Endothelial cell of umbilical vein (primary cell): ENCODE measurements at regions not wholly inside any gene's neighbourhood (a gene's known extent, or its start where the extent isn't known, plus 50 kb on each side); places are given as distances from the start of the nearest gene placed in this dataset.

Experiments
- BruUV-seq: library from RNA; stranded (reverse); fragments of 400-500 nt; replicated peaks from 2 replicates; lab custom pipeline; 2021; lab: Mats Ljungman, UMichigan
- CTCF ChIA-PET: fragments of 300-600, 350-600 bp; sonication (Branson Sonifier 250); formaldehyde crosslinking; loops from one replicate; lab custom pipeline; 2021; ENCODE audit warnings: antibody characterized with exemption, inconsistent platforms; lab: Charles Lee
- POLR2A ChIA-PET: fragments of 300-600, 350-600 bp; sonication (Branson Sonifier 250); formaldehyde crosslinking; loops from one replicate; lab custom pipeline; 2021; ENCODE audit warnings: antibody characterized with exemption, inconsistent platforms; lab: Charles Lee
- DNase-seq: peaks from one replicate; pipeline ENCODE4 v3.0.0-alpha.2; 2011; ENCODE audit warnings: low read depth, low spot score
- FAIRE-seq: peaks from 2 replicates; lab custom pipeline; 2011; peaks lifted over from hg19 to GRCh38; lab: Jason Lieb, UNC
- H2AFZ ChIP-seq: 2 replicates; pipeline ENCODE4 v1.6.0; 2012; ENCODE audit warnings: low read depth, low read length, control low read depth, inconsistent platforms
- H3K27ac ChIP-seq: 2 replicates; pipeline ENCODE4 v1.5.1; 2011; ENCODE audit warnings: low read depth, mild to moderate bottlenecking, control low read depth, low read length, moderate library complexity; ENCODE audit not compliant: insufficient read depth
- H3K27me3 ChIP-seq, 2 experiments: 2 replicates each; pipeline versions ENCODE4 v1.6.0 to v1.6.1; 2011; ENCODE audit warnings: low read length in 2 of 2, mixed read lengths in 1 of 2; ENCODE audit not compliant: control insufficient read depth in 2 of 2, insufficient read depth in 2 of 2
- H3K36me3 ChIP-seq, 2 experiments: 2 replicates in 1 of 2; 3 replicates in 1 of 2; pipeline ENCODE4 v1.5.1; 2011; ENCODE audit warnings: low read length in 2 of 2, mild to moderate bottlenecking in 1 of 2, moderate library complexity in 1 of 2; ENCODE audit not compliant: control insufficient read depth in 2 of 2, insufficient read depth in 2 of 2; ENCODE audit errors: extremely low read depth in 1 of 2
- H3K4me1 ChIP-seq: 3 replicates; pipeline ENCODE4 v1.5.1; 2011; ENCODE audit warnings: mild to moderate bottlenecking, low read length; ENCODE audit not compliant: control insufficient read depth, insufficient read depth; ENCODE audit errors: extremely low read depth
- H3K4me2 ChIP-seq: 2 replicates; pipeline ENCODE4 v1.6.1; 2011; ENCODE audit warnings: low read length, control low read depth, mixed read lengths; ENCODE audit not compliant: insufficient read depth
- H3K4me3 ChIP-seq, 3 experiments: fragments of 200-600 bp in 1 of 3; sonication (generic), shearing (Covaris generic) in 1 of 3; replicated peaks in 1 of 3; 2 replicates each; pipeline ENCODE4 v1.5.1; 2011 to 2016; ENCODE audit warnings: control low read depth in 3 of 3, low read length in 3 of 3, mild to moderate bottlenecking in 2 of 3, inconsistent platforms in 1 of 3, low read depth in 1 of 3, moderate library complexity in 1 of 3; ENCODE audit not compliant: insufficient read depth in 1 of 3
- H3K79me2 ChIP-seq: 2 replicates; pipeline ENCODE4 v1.6.0; 2012; ENCODE audit warnings: low read length, inconsistent platforms; ENCODE audit not compliant: control insufficient read depth, insufficient read depth
- H3K9ac ChIP-seq: replicated peaks from 2 replicates; pipeline ENCODE3; 2011; ENCODE audit warnings: low read length, control low read depth; ENCODE audit not compliant: insufficient read depth; ENCODE audit errors: extremely low read depth
- H3K9me1 ChIP-seq: replicated peaks from 3 replicates; pipeline ENCODE4 v1.6.0; 2011; ENCODE audit warnings: mild to moderate bottlenecking, low read length; ENCODE audit not compliant: control insufficient read depth, insufficient read depth; ENCODE audit errors: extremely low read depth
- H3K9me3 ChIP-seq: replicated peaks from 2 replicates; pipeline ENCODE4 v1.5.1; 2012; ENCODE audit warnings: low read length, inconsistent platforms; ENCODE audit not compliant: control insufficient read depth, insufficient read depth
- H4K20me1 ChIP-seq: replicated peaks from 2 replicates; pipeline ENCODE3; 2011; ENCODE audit warnings: mild to moderate bottlenecking, low read length; ENCODE audit not compliant: control insufficient read depth, insufficient read depth; ENCODE audit errors: extremely low read depth
- CTCF ChIP-seq, 2 donors: IDR thresholded peaks; 1 replicate in 1 of 2; 2 replicates in 1 of 2; pipeline ENCODE4 v1.5.1; 2011; ENCODE audit warnings: low read length in 2 of 2, mild to moderate bottlenecking in 2 of 2, moderate library complexity in 2 of 2, control low read depth in 1 of 2, inconsistent platforms in 1 of 2, low read depth in 1 of 2; ENCODE audit not compliant: insufficient read depth in 1 of 2; ENCODE audit errors: extremely low read depth in 1 of 2
- EZH2 ChIP-seq: IDR thresholded peaks from 2 replicates; pipeline ENCODE4 v1.6.1; 2012; ENCODE audit warnings: borderline replicate concordance, low read depth, mild to moderate bottlenecking, moderate library complexity, low read length, inconsistent platforms; ENCODE audit not compliant: severe bottlenecking
- FOS ChIP-seq: IDR thresholded peaks from 2 replicates; pipeline ENCODE4 v1.6.1; 2011; ENCODE audit warnings: mild to moderate bottlenecking, low read length, moderate library complexity, borderline replicate concordance; ENCODE audit not compliant: insufficient read depth
- GATA2 ChIP-seq: IDR thresholded peaks from 2 replicates; pipeline ENCODE4 v1.7.0; 2011; ENCODE audit warnings: low read depth, mild to moderate bottlenecking, moderate library complexity, mixed read lengths, low read length; ENCODE audit not compliant: insufficient read length, insufficient read depth
- JUN ChIP-seq: IDR thresholded peaks from 2 replicates; pipeline ENCODE4 v1.6.1; 2011; ENCODE audit warnings: borderline replicate concordance, low read depth; ENCODE audit not compliant: insufficient read length, insufficient read depth
- MAX ChIP-seq: IDR thresholded peaks from 2 replicates; pipeline ENCODE4 v1.6.1; 2011; ENCODE audit not compliant: insufficient read depth, insufficient read length
- MYC ChIP-seq: IDR thresholded peaks from one replicate; pipeline ENCODE4 v1.6.1; 2011; ENCODE audit warnings: mild to moderate bottlenecking, low read depth, low read length
- POLR2A ChIP-seq: IDR thresholded peaks from 2 replicates; pipeline ENCODE4 v1.6.1; 2012; ENCODE audit warnings: low read depth, mild to moderate bottlenecking, control low read depth, low read length
- POLR2AphosphoS5 ChIP-seq: IDR thresholded peaks from 2 replicates; pipeline ENCODE4 v1.6.1; 2012; ENCODE audit warnings: low read depth, mild to moderate bottlenecking, control low read depth, low read length, moderate library complexity; ENCODE audit not compliant: insufficient read depth
- dilution Hi-C: fragments of 300-500 bp; cut with MboI; formaldehyde crosslinking; loops from one replicate; pipeline ENCODE4 v1.15.0; 2019; ENCODE audit warnings: low sequenced_read_pairs; ENCODE audit not compliant: extremely low pct_ligation_motif_present
- intact Hi-C: fragments of 100-400 bp; cut with micrococcal nuclease; formaldehyde crosslinking; loops from one replicate; pipeline ENCODE4 v1.10.0; 2022

GRCh38 chr4:169854090-169854489 lies 96.3 kb upstream of the HPF1 start:
- no peak for TF ChIP-seq POLR2A
- ChIA-PET POLR2A (no interaction called here), CTCF (interaction anchor here (0.9 kb wide), 1 partner anchor 11 kb away, joined by 3 read pairs; no protein-coding TSS in a partner anchor)
- H3K9me3 ChIP-seq, result no peaks in the 10 kb centered on the region
- no peaks in the 10 kb centered on the region for H3K79me2 ChIP-seq
- DNase-seq (no peak), FAIRE-seq (no peak)
- no peaks in the 10 kb centered on the region for H4K20me1 ChIP-seq
- H3K27me3 ChIP-seq, result no peaks in the 10 kb centered on the region
- H3K4me3 ChIP-seq, result no peak overlapping the region
- H3K36me3 ChIP-seq, result no peaks in the 10 kb centered on the region
- intact Hi-C loops (no loop called here), dilution Hi-C loops (no loop called here)
- H3K4me1 ChIP-seq, result no peaks in the 10 kb centered on the region
- no peak overlapping the region for H3K9ac ChIP-seq
- no peak overlapping the region for H3K4me2 ChIP-seq
- H3K27ac ChIP-seq, result no peak overlapping the region
- H3K9me1 ChIP-seq, result no peaks in the 10 kb centered on the region
- BruUV-seq, result no TSS peak
- H2AFZ ChIP-seq, result no peak overlapping the region

GRCh38 chr4:169852481-169852880 lies 94.7 kb upstream of the HPF1 start:
- intact Hi-C loops, result no loop called here
- FAIRE-seq, result no peak

More at GRCh38 chr4:169852481-169852880, 94.7 kb upstream of the HPF1 start:
- H3K36me3 ChIP-seq, result no peaks in the 10 kb centered on the region
- no peak overlapping the region for H3K4me3 ChIP-seq
- dilution Hi-C loops, result no loop called here
- H3K9me3 ChIP-seq, result no peaks in the 10 kb centered on the region
- no peak for DNase-seq
- H3K27ac ChIP-seq, result no peak overlapping the region
- BruUV-seq, result no TSS peak
- CTCF ChIA-PET, result no interaction called here
- H3K79me2 ChIP-seq, result no peaks in the 10 kb centered on the region
- H3K9me1 ChIP-seq, result no peaks in the 10 kb centered on the region
- POLR2A ChIA-PET, result no interaction called here
- H3K27me3 ChIP-seq, result no peaks in the 10 kb centered on the region
- no peaks in the 10 kb centered on the region for H4K20me1 ChIP-seq
- no peak for TF ChIP-seq FOS
- TF ChIP-seq CTCF (IDR thresholded peaks at IDR 0.05; ENCODE audit: extremely low read depth in 1 of 2, insufficient read depth in 1 of 2, low read depth in 1 of 2, low read length in 2 of 2), result no peak
- no peak for TF ChIP-seq EZH2
- TF ChIP-seq MYC, result no peak
- no peak for TF ChIP-seq POLR2AphosphoS5
- TF ChIP-seq POLR2A, result no peak
- TF ChIP-seq GATA2, result no peak
- TF ChIP-seq JUN, result no peak
- TF ChIP-seq MAX, result no peak
- no peaks in the 10 kb centered on the region for H3K4me1 ChIP-seq
- H3K4me2 ChIP-seq, result no peak overlapping the region
- H2AFZ ChIP-seq, result no peak overlapping the region
- H3K9ac ChIP-seq, result no peak overlapping the region
